ENCODE measurements at regions not wholly inside any gene's neighbourhood (a gene's known extent, or its start where the extent isn't known, plus 50 kb on each side); places are given as distances from the start of the nearest gene placed in this dataset.
"Not testable (repeated sequence)": the region's sequence is repeated elsewhere in the genome, so short reads cannot be mapped to it uniquely, and the experiment has no call there.

DNA sequence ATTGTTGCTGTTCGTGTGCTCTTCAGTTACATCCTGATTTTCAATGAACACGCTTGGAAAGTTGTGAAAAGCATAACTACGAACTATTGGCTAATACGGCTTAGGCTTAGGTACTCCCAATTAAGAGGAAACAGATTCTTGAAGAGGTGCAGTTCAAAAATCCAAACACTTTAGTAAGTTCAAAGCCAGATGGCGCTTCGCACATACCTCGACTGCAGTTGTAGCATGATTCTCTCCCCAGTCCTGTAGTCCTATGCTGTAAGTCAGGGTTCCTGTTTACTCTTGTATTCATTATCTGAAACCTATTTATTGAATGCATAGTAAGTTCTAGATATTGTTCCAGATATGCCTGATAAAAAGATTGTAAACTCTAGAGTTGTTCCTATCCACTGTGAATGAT lies 165.2 kb downstream of the TRIB2 start:
- no peak for DNase-seq

DNA sequence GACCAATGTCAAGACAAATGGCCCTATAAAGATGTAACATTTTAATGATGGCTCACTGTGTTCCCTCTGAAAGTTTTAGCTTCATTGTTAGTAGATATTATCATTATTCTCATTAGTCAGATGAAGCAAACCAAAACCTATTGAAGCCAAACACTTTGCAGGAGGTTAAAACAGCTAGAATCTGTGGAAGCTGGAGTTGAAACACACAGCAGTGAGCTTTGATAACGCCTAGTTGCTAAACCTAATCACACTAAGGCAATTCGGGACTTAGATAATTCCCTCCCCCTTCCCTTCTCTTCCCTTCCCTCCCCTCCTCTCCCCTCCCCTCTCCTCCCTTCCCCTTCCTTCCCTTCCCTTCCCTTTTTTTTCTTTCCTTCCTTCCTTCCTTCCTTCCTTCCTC lies 165.7 kb downstream of the TRIB2 start:
- no peak for DNase-seq

DNA sequence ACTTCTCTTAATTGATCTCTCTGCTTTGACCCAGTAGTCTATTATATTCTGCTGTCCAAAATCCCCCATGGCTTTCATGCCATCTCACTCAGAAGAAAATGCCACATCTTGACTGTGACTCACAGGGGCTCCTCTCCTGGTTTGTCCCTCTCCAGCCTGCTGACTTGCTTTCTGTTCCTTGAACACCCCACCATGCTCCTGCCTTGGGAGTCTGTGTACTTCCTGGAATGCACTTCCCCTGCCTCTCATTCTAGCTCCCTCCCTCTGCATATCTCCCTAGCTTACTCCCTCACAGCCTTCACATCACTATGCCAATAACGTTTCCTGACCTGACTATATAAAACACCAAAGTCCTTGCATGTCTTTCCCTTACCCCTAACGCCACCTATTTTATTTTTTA lies 167.2 kb downstream of the TRIB2 start:
- peak; percentile 56 to 73 (median 65) for DNase-seq

DNA sequence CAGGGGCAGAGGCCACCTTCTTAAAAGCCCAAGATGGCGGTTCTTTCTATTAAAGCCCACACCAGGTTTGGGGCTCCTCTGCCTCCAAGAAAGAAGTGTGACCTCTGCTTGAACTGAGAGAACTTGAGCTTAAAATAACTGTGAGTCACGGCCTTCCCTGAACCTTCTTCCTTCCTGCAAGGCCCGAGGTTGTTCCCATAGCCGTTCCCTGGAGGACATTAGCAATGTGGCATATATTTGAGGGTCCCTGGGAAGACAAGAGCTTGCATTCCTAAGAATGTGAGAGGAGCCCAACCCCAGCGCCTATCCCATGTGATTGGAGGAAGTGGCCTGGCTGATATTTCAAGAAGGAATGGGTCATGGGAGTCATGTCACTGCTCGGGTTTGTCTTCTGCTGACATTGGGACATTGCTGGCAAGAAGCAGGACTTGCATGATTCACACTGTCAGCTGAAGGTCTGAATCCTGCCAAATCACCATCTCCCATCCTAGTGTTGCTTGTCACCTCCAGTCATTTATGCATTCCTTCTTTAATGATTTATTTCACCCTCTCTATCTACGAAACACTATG lies 168.1 kb downstream of the TRIB2 start:
- DNase-seq: peak; percentile 54 to 62 (median 60)

DNA sequence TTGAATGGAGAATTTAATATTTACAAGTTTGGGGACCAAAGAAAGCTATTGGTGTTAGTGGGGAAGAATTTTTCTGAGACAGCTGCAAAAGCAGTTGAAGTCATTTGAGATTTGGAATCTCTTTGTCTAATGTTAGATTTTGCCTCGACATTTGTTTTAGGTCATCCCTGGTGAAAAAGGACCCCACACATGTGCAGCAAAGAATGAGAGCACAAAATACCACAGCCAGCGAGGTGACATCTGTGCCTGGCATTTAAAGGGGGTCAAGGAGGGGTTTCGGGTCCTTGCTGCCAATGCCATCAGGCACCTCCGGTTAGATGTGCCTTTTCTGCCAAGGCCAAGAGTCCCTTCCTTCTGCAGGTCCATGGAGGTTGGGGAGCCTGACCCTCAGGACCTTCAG lies 173.3 kb downstream of the TRIB2 start:
- no peak for DNase-seq

DNA sequence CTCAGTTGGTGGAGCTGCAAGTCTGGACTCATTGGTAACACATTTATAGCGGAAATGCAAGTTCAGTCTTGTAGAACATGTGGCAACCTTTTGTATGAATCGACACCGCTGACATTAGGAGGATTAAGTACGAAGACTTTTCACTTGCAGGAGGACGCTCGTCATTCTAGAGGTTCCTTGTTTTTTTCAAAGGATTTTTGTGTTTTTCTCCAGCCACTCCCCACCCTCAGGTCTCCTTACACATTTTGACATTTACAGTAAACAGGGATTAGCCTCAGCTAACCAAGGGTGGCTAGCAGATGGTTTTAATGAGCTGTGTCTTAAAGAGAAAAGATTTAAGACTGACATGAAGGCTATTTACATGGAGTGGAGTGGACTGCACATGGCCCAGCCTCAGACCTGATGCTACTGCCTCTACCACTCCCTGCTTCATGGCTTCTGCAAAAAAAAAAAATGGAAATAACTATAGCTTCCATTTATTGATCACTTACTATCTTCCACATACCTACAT lies 173.8 kb downstream of the TRIB2 start:
- DNase-seq: no peak

DNA sequence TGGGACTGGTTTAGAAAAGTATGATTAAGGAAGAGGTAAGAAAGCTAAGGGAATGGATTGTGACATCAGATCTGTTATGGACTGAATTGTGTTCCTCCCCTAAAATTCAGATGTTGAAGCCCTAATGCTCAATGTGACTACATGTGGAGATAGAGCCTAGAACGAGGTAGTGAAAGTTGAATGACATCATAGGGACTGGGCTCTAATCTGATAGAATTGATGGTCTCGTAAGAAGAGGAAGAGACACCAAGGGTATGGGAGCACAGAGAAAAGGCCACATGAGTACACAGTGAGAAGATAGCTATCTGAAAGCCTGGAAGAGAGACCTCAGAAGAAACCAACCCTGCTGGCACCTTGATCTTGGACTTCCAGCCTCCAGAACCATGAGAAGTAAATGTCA lies 178.3 kb downstream of the TRIB2 start:
- DNase-seq: peak in 1 of 3 donors; percentile 4

DNA sequence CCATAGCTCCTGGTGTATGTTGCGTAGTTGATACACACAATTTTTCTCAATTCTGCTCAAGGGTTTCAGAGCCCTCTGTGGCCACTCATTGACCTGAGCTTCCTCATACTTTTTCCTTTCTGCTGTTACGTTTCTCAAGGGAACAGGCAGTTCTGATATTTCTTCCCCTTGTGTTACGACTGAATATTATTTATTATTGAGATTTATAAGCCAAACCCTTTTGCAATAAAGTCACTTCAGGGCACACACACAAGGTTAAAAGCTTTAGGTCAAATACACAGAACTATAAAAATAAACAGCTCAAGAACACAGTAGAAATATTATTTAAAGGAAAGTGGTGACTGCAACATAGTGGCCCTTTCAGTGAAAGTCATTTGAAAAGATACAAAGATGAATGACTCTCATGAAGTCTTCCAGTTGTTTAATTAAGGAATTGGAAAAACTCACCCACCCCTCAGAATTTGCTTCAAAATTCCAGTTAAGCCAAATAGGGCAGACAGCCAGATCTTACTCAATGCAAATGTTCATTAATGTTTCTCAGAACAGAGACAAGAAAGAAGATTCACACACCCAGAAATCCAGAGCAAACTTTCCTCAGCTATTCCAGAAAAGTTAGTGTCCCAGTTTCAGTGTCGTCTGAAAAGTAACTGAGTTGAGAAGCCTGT lies 179.7 kb downstream of the TRIB2 start:
- DNase-seq: no peak

DNA sequence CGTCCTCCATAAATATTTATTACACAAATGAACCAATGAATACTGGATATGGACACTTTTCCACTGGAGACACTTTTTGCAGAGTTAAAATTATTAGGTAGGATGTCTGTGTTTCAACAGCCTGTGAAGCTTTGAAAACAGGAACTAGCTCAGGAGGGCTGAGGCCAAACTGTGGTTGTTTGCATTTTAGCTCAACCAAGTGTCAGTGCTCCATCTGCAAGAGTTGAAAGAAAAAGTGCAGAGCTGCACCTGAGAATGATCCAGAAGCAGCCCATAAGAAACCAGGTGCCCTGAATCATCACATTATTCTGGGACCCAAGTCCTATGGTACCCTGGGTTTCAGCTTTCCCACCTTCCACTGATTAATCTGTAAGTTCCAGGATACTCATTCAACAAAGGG lies 180.4 kb downstream of the TRIB2 start:
- peak in 1 of 3 donors; percentile 4 for DNase-seq

DNA sequence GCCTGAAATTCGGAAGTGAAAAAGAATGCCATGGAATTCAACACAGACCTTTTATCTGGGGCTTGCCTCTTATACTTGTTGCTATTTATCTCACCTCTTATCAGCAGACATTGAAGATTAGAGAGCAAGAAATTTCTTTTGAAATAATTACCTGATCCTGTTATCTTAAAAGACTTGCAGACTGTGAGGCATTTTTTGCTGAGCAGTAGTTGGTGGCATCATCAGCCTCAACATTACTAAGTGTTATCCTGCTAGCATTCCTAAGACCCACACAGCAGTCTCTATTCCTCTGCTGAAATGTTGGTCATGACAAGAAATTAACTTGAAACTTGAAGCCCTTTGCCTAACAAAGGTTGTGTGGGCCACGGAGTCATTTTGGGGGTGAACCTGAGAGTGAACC lies 186.5 kb downstream of the TRIB2 start:
- no peak for DNase-seq

DNA sequence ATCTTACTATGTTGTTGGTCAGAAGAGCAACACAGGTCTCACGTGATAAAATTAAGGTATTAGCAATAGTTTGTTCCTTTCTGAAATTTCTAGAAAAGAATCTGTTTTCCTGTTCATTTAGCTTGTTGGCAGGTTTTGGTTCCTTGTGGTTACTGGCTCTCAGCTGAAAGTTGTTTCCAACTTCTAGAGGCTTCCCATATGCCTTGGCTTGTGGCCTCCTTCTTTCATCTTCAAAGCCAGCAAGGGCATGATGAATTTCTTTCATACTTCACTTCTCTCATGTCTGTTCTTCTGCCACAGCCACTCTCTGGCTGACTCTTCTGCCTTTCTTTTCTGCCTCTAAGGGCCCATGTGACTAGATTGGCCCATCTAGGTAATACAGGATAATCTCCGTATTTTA lies 193.7 kb downstream of the TRIB2 start:
- DNase-seq: no peak

DNA sequence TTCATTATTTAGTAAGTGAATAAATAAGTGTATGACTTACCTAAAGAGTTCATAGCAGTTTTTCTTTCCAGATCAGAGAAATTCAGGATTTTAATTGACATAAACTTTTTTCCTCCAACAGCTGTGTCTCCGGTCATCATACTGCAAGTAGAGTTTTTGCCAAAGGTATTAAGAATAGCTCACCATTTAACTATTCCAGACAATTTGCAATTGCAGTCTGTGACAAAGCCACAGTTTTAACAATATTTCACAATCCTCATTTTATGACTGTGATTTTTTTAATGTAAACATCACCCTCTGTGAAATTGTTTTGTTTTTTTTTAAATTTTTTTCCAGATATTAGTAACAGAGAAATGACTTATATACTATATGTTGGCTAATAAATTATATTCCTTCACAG lies 199.1 kb downstream of the TRIB2 start:
- DNase-seq: no peak

DNA sequence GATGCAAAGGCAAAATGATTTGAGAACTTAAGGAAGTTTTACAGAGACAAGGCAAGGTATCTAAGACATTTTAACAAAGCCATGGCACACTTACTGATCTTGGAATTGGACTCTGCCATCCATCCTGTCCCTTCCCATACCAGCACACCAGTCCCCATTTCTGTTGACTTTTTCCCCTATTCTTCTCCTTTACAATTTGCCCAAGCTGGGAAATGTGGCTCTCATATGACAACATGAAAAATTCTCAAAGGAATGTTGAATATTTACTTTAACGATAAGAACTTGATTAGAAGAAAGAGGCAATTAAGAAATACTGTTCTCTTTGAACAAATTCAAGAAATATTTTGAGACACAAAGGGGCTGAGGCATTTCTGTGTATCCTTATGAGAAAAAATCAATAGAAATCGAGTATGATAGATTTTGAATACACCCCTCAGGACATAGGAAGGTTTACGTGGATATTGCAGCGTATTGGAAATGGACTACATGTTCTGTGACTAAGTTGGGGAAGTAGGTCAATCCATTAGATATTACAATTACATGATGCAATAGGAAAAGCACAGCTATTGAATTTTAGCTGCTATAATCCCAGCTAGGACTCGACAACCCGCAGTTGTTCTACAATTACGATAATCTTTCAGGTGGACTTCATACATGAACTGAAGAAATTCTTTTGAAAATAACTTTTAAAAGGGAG lies 201.6 kb downstream of the TRIB2 start:
- no peak for DNase-seq

DNA sequence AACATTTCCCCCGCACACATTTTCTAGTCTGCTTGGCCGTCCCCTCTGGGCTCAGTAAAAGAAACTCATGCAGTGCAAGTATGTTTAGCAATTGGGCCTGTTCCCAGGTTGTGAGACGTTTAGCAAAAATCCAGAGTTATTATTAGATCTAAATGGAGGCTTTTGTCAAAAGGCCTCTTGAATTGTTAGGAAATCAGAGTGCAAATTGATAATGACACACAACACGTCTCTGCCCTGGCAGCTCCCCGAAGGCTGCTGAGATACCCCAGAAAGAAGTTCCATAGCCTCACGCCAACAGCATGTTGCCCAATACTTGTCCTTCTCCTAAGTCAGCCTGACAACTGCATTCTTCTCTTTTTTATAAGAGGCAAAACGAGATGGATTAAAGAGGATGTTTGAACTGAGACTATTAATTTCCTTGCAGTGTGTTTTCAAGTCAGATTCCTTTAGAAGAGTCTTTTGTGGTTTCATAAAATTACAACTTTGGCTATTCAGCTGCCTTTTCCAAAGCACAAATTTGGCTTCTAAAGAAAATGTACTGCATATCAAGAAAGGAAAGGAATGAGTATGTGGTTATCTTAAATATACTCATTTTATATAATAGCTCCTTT lies 202.2 kb downstream of the TRIB2 start:
- no peak for DNase-seq

DNA sequence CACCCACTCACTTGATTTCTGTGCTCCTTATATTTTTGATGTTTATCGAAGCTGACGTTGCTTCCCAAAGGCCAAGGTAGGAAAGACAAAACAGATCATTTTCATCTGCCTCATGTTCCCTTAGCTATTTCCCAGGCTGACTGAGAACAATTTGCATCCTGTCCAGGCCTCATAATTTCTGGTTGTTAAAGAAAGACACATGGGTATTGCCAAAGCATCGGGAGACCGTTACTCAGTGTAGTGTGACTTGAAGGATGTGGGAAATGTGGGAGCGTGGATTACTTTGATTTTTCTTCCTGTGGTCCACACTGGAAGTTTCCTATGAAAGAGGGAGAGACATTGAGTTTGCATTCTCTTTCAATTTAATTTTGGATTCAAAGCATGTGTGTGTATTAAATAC lies 204.6 kb downstream of the TRIB2 start:
- DNase-seq: no peak

DNA sequence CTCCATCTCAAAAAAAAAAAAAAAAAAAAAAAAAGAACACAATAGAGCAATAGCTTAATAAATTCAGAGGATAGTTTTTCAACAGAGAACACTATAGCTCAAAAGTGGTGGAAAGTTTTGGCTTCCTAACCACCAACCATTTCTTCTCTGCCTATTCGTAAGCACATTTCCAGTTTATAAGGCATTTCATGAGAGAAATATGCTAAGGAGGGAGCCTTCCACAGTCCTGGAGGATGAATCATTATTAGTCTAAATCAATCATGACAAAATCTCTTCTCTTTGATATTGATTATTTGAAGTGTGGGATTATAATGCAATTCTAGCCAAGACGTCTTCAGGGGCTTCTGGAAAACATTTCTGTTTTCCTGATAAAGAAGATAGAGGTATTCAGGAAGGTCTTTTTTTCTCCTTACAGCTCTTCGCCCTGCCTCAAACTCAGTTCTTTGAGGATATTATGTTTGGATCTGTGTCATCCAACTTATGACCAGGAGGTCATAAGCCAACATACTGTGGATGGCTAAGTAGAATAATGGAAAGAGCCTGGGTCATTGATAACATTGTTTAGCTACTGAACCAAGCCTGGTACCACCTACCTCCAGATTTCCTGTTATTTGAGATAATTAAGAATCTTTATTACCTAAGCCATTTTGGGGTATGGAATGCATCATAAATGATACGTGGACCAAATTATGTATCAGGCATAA lies 207.3 kb downstream of the TRIB2 start:
- no peak for DNase-seq

DNA sequence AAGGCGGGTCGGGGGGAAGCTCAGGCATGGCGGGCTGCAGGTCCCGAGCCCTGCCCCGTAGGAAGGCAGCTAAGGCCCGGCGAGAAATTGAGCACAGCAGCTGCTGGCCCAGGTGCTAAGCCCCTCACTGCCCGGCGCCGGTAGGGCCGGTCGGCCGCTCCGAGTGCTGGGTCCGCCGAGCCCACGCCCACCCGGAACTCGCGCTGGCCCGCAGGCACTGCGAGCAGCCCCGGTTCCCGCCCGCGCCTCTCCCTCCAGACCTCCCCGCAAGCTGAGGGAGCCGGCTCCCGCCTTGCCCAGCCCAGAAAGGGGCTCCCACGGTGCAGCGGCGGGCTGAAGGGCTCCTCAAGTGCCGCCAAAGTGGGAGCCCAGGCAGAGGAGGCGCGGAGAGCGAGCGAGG lies 209.9 kb downstream of the TRIB2 start:
- DNase-seq: not testable (repeated sequence)

DNA sequence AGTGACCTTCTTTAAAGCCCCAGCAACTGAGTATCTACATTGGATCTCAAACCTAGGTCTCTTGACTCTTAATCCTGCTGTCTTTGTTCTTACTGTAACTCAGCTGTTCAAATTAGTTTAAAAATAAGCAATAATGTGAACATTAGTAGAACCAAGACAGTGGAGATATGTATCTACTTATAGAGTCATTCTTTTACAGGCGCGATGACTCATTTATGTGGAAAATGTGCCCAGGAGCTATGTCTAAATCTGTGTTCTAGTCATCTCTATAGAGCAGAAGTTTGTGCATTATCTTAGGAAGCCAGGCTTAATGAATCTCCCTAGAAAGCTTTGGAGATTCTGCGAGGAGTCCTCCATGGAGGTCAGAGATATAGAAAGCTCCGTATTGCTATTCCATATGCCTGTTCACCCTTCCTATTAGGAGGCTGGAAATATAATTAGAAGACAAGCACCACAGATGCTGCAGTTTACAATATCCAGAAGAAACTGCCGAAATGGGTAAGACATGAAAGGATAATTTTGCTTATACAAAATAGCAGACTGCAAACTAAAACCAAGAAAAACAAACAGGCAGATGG lies 211.6 kb downstream of the TRIB2 start:
- DNase-seq: peak; percentile 3 to 30 (median 15)

DNA sequence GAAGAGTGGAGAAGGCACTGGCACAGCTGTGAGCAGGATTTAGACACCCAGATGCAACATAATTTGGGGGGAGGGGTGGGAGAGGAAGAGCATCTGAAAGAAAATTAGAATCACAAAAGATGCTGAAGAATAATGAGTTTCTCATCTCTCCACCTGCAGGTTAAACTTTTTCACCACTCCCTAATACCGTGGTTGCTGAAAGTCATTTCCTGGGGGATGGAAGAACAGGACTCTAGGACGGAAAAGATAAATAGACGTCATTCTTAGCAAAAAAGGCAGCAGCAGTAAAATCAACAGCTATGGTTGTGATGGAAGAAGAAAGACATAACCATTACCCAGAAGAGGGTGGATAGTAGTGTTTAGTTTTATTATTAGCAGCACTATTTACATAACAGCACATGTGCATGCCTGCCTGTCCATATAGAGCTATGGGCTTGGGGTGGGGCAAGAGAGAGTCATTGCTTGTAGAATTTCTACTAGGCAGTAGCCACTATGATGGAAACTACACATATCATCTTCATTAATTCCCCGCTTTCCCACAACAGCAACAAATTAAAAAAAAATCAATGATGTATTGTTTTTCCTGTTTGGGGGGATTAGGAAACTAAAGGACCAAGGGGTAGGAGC lies 212.2 kb downstream of the TRIB2 start:
- DNase-seq: no peak

DNA sequence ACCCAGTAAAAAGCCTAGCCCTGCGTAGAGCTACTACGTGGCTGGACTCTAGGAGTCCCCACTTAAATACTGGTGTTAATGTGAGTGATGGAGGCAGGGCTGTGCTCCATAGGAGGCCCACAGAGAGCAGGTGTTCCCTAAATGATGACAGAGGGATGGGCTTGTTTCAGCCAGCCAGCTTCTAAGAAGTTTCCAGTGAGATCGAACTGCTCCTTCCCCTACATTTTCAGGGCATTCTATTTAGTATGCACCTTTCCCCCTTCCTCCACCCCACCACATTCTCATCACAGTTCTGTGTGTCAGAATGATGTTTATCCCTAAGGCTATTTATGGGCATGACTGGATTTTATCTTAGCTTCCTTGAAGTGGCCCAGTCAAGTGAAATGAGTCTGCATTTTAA lies 213.0 kb downstream of the TRIB2 start:
- no peak for DNase-seq

DNA sequence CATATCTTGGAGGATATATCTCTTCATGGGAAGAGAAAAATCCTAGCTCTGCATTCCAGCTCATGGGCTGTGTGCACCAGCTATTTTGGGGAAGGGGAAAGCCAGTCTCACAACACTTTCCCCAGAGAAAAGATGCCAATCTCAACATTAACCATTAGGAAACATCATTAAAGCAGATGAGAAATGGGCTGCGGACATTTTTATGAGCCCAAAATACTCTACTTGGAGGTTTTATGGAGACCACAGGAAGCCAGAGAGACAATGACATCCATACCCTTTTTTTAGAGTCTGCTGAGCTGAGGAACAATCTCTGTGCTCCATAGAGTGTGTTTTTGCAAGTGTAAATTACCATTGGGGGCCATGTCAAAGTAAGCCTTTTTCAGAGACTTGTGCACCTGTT lies 213.7 kb downstream of the TRIB2 start:
- no peak for DNase-seq

DNA sequence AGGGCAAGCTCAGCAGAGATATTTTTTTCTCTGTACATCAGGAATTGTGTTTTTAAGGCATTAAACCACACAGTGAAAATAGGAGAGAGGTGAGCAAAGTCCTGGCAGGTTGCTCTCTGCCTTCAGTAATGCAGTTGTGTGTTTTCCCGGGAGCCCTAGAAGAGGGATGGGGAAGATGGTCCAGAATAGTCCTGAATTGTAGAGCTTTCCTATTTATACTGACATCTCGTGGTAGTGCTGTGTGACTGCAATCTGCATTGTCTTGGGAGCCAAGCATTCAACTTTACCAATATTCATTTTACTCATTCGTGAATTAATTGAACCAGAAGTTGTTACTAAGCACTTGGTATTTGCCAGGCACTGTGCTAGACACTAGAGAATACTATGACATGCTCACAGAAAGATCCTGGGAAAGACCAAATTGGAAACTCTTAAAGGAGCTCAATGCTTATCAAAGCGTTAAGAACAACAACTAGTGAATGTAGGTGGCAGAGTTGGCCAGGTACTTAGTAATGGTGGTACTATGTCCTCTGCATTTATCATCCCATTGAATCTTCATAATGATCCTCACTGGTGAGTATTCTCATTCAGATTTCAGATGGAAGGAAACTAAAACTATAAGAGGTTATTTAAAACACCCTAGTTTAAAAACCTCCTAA lies 214.6 kb downstream of the TRIB2 start:
- DNase-seq: peak; percentile 33 to 64 (median 47)

All from suppressor macrophage treated with lipopolysaccharide for 1 hour (primary cell).